DMS 273 (cell line): ENCODE measurements at regions not wholly inside any gene's neighbourhood (a gene's known extent, or its start where the extent isn't known, plus 50 kb on each side); places are given as distances from the start of the nearest gene placed in this dataset.

Experiments used
- DNase-seq: peaks from one replicate; lab custom pipeline; 2025; ENCODE audit not compliant: unreplicated experiment; lab: John Stamatoyannopoulos, UW

DNA sequence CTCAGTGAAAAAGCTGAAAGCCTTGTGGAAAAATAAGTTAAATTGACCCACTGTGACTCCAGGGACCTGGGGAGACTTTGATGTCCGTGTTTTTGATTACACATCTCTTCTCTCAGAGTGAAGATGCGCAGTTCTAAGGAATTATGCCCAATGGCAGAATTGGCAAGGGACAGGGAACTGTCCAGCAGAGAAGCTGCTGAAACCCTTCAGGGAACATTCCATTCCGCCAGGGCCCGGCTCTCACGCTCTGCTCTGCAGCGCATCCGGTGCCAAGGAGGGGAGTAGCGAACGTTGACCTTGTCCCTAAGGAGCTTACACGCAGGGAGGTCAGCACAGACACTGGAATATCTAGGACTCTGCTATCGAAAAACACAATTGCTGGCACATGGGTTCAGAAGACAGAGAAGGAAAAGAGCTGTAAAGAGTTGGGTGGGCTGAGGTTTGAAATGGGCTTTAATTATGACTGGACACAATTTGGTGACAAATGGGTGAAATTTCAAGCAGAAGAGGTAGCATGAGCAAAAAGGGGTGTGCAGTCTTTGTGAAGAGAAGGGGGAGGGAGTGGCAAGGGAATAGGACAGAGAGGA lies 64.5 kb upstream of the B3GAT1 start:
- DNase-seq = peak; percentile 11

GRCh38 chr11:134475951-134476350 lies 63.9 kb upstream of the B3GAT1 start:
- no peak for DNase-seq

GRCh38 chr11:134474942-134475341 lies 62.9 kb upstream of the B3GAT1 start:
- DNase-seq = no peak

GRCh38 chr11:134474070-134474860 lies 62.2 kb upstream of the B3GAT1 start:
- no peak for DNase-seq

- DNase-seq = peak; percentile 49
Measured at GRCh38 chr11:134471716-134472455, 59.8 kb upstream of the B3GAT1 start.

- peak; percentile 71 for DNase-seq
Measured at GRCh38 chr11:134471087-134471715, 59.2 kb upstream of the B3GAT1 start.

GRCh38 chr11:134470238-134470637 lies 58.2 kb upstream of the B3GAT1 start:
- DNase-seq = no peak

DNA sequence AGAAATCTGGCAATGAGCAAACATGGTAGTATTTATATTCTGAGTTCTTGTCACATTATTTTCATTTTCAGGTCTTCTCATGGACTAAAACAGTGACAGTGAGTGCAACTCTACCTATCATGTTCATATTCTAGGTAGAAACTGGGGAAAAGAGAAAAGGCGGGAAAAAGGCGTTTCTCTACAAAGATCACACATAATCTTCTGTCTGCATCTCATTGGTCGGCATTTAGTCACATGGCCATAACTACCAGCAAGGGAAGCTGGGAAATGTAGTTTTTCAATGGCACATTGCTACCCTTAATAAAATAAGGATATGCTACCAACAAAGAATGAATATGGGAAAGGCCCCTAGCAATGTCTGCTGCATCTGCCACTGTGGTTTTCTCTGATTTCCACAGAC lies 57.6 kb upstream of the B3GAT1 start:
- peak; percentile 46 for DNase-seq

DNA sequence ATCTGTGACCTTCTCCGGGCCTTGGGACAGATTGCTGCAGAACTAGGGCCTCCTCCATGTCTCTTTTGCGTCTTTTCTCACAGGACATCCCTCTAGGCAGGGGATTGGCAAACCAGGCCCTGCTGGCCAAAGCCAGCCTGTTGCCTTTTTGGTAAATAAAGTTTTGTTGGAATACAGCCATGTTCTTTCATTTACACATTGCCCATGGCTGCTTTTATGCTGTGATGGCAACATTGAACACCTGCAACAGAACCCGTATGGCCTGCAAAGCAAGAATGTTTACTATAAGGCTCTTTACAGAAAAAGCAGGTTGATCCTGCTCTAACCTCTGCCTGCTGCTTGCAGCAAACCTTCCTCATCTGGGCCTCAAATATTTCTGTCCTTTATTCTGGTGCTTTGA lies 56.8 kb upstream of the B3GAT1 start:
- DNase-seq = no peak

DNA sequence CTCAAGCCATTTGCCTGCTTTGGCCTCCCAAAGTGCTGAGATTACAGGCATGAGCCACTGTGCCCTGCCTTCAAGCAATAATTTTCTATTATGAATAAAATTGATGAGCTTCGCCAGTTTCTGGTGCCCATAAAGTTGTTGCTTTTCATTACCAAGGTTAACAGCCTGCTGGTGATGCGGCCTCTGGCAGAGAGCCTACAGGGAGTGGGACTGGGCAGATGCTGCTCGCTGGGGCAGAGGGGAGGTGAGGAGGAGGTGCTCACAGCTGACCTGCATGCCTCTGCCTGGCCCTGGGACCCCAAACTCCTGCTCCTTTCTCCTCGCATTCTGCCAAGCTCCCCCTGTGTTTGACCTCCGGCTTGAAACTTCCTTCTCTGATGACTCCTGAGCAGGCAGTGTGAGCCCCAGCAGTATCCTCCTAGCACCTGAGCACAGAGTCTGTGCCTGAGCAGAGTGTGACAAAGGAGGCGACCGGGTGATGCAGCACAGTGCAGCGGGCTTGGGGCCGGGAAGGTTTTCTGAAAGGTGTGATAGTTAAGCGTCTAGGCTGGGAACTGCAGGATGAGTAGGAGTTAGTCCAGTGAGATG lies 56.1 kb upstream of the B3GAT1 start:
- DNase-seq = peak; percentile 62

- DNase-seq = no peak
Measured at GRCh38 chr11:134466610-134467567, 54.8 kb upstream of the B3GAT1 start.

GRCh38 chr11:134466156-134466555 lies 54.1 kb upstream of the B3GAT1 start:
- peak; percentile 83 for DNase-seq

GRCh38 chr11:134464981-134465730 lies 53.1 kb upstream of the B3GAT1 start:
- no peak for DNase-seq

DNA sequence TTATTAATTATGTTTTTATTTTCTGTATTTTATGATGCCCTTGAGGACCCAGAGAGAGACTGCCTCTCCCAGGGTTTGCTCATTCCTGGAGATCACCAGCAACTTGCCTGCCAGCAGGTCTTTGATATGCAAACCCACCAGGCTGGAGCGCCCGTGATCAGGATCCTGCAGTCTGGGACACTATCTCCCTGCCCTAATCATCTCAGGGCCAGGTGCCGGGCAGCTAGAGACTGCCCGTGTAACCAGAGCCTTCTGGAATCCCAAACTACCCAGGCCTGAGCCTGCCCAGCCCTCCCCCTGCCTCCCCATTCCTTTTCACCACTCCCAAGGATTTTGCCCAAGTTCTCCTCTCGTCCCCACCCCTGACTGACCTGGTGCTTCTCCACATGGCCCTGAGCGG lies 52.2 kb upstream of the B3GAT1 start:
- DNase-seq = no peak

- DNase-seq = no peak
Measured at GRCh38 chr11:134463716-134464115, 51.7 kb upstream of the B3GAT1 start.
